HUES6 (cell line): ENCODE measurements at regions not wholly inside any gene's neighbourhood (a gene's known extent, or its start where the extent isn't known, plus 50 kb on each side); places are given as distances from the start of the nearest gene placed in this dataset.

Source experiments
- H3K27ac ChIP-seq: 2 replicates; pipeline ENCODE4 v1.7.0; 2013; ENCODE audit warnings: low read depth, mild to moderate bottlenecking, low read length, inconsistent platforms
- H3K27me3 ChIP-seq: 2 replicates; pipeline ENCODE4 v1.6.1; 2013; ENCODE audit warnings: low read length; ENCODE audit not compliant: control insufficient read depth, insufficient read depth
- H3K36me3 ChIP-seq: 2 replicates; pipeline ENCODE4 v1.6.1; 2013; ENCODE audit warnings: low read length; ENCODE audit not compliant: control insufficient read depth, insufficient read depth
- H3K4me1 ChIP-seq: 2 replicates; pipeline ENCODE4 v1.6.1; 2013; ENCODE audit warnings: low read length; ENCODE audit not compliant: control insufficient read depth, insufficient read depth
- H3K4me3 ChIP-seq: 2 replicates; pipeline ENCODE4 v1.5.1; 2013; ENCODE audit warnings: low read depth, low read length
- H3K9ac ChIP-seq: one replicate; pipeline ENCODE4 v1.6.1; 2013; ENCODE audit warnings: mild to moderate bottlenecking, low read length
- H3K9me3 ChIP-seq: 2 replicates; pipeline ENCODE4 v1.6.1; 2013; ENCODE audit warnings: low read depth, low read length; ENCODE audit not compliant: control insufficient read depth, insufficient read depth

- no peak overlapping the region for H3K27ac ChIP-seq
- no peaks in the 10 kb centered on the region for H3K36me3 ChIP-seq
- H3K9me3 ChIP-seq: no peaks in the 10 kb centered on the region
- H3K9ac ChIP-seq: no peak overlapping the region
- H3K4me3 ChIP-seq: no peak overlapping the region
- no peaks in the 10 kb centered on the region for H3K27me3 ChIP-seq
- no peaks in the 10 kb centered on the region for H3K4me1 ChIP-seq
These were observed 92.5 kb upstream of the NFIB start for GRCh38 chr9:14406463-14406862.

GRCh38 chr9:14405176-14405706 is 91.3 kb upstream of the NFIB start:
- H3K36me3 ChIP-seq: no peaks in the 10 kb centered on the region
- H3K4me1 ChIP-seq: peaks cover 8% of the 10 kb centered on the region
- H3K27me3 ChIP-seq: no peaks in the 10 kb centered on the region
- no peak overlapping the region for H3K4me3 ChIP-seq
- no peaks in the 10 kb centered on the region for H3K9me3 ChIP-seq
- no peak overlapping the region for H3K27ac ChIP-seq
- no peak overlapping the region for H3K9ac ChIP-seq

GRCh38 chr9:14403081-14403480 is 89.1 kb upstream of the NFIB start:
- Histone ChIP-seq H3K27ac (no peak overlapping the region), H3K4me3 (no peak overlapping the region), H3K27me3 (no peaks in the 10 kb centered on the region), H3K9me3 (no peaks in the 10 kb centered on the region), H3K9ac (no peak overlapping the region), H3K36me3 (no peaks in the 10 kb centered on the region), H3K4me1 (peaks cover 14% of the 10 kb centered on the region)

GRCh38 chr9:14402583-14402982 is 88.6 kb upstream of the NFIB start:
- Histone ChIP-seq H3K4me3 (no peak overlapping the region), H3K9ac (no peak overlapping the region), H3K36me3 (no peaks in the 10 kb centered on the region), H3K27me3 (no peaks in the 10 kb centered on the region), H3K4me1 (peaks cover 14% of the 10 kb centered on the region), H3K27ac (no peak overlapping the region), H3K9me3 (no peaks in the 10 kb centered on the region)

- Histone ChIP-seq H3K27me3 (no peaks in the 10 kb centered on the region), H3K4me1 (peaks cover 14% of the 10 kb centered on the region)
These were observed 88.0 kb upstream of the NFIB start for GRCh38 chr9:14401911-14402310.

GRCh38 chr9:14400658-14400995 is 86.7 kb upstream of the NFIB start:
- H3K4me1 ChIP-seq: peaks cover 14% of the 10 kb centered on the region
- H3K27ac ChIP-seq: peak overlapping the region; percentile 30; the same call in 1 of the 2 replicates
- no peak overlapping the region for H3K9ac ChIP-seq
- H3K27me3 ChIP-seq: no peaks in the 10 kb centered on the region
- H3K4me3 ChIP-seq: no peak overlapping the region
- no peaks in the 10 kb centered on the region for H3K36me3 ChIP-seq
- H3K9me3 ChIP-seq: no peaks in the 10 kb centered on the region

More at GRCh38 chr9:14401911-14402310, 88.0 kb upstream of the NFIB start:
- H3K9me3 ChIP-seq: no peaks in the 10 kb centered on the region
- no peak overlapping the region for H3K27ac ChIP-seq
- no peak overlapping the region for H3K4me3 ChIP-seq
- H3K36me3 ChIP-seq: no peaks in the 10 kb centered on the region
- no peak overlapping the region for H3K9ac ChIP-seq

- H3K9ac ChIP-seq: no peak overlapping the region
- no peaks in the 10 kb centered on the region for H3K36me3 ChIP-seq
- H3K9me3 ChIP-seq: no peaks in the 10 kb centered on the region; the same call in 1 of the 2 replicates
- no peak overlapping the region for H3K4me3 ChIP-seq
- peaks cover 14% of the 10 kb centered on the region for H3K4me1 ChIP-seq
- no peak overlapping the region for H3K27ac ChIP-seq
- H3K27me3 ChIP-seq: no peaks in the 10 kb centered on the region
These were observed 86.1 kb upstream of the NFIB start for GRCh38 chr9:14399756-14400657.

GRCh38 chr9:14398473-14398872 is 84.5 kb upstream of the NFIB start:
- H3K4me1 ChIP-seq: peaks cover 14% of the 10 kb centered on the region
- no peak overlapping the region for H3K27ac ChIP-seq
- no peaks in the 10 kb centered on the region for H3K27me3 ChIP-seq
- no peak overlapping the region for H3K9ac ChIP-seq
- no peak overlapping the region for H3K4me3 ChIP-seq
- peaks cover 6% of the 10 kb centered on the region; the same call in 1 of the 2 replicates for H3K9me3 ChIP-seq
- no peaks in the 10 kb centered on the region for H3K36me3 ChIP-seq

GRCh38 chr9:14396171-14396570 is 82.2 kb upstream of the NFIB start:
- peaks cover 12% of the 10 kb centered on the region for H3K9me3 ChIP-seq
- H3K9ac ChIP-seq: no peak overlapping the region
- no peaks in the 10 kb centered on the region for H3K27me3 ChIP-seq
- H3K4me3 ChIP-seq: no peak overlapping the region
- H3K36me3 ChIP-seq: no peaks in the 10 kb centered on the region
- H3K27ac ChIP-seq: no peak overlapping the region
- H3K4me1 ChIP-seq: peaks cover 14% of the 10 kb centered on the region

- H3K4me1 ChIP-seq: peaks cover 8% of the 10 kb centered on the region
- no peak overlapping the region for H3K27ac ChIP-seq
- H3K27me3 ChIP-seq: no peaks in the 10 kb centered on the region
- no peak overlapping the region for H3K9ac ChIP-seq
- H3K36me3 ChIP-seq: no peaks in the 10 kb centered on the region
- H3K9me3 ChIP-seq: peaks cover 12% of the 10 kb centered on the region
- H3K4me3 ChIP-seq: no peak overlapping the region
These were observed 81.6 kb upstream of the NFIB start for GRCh38 chr9:14395317-14396082.

- no peak overlapping the region for H3K27ac ChIP-seq
- H3K4me3 ChIP-seq: no peak overlapping the region
- no peaks in the 10 kb centered on the region for H3K36me3 ChIP-seq
- no peaks in the 10 kb centered on the region for H3K4me1 ChIP-seq
- H3K9me3 ChIP-seq: peaks cover 12% of the 10 kb centered on the region
- H3K9ac ChIP-seq: no peak overlapping the region
- H3K27me3 ChIP-seq: no peaks in the 10 kb centered on the region
These were observed 79.5 kb upstream of the NFIB start for GRCh38 chr9:14393418-14393817.
